ENCODE measurements at regions not wholly inside any gene's neighbourhood (a gene's known extent, or its start where the extent isn't known, plus 50 kb on each side); places are given as distances from the start of the nearest gene placed in this dataset.

DNA sequence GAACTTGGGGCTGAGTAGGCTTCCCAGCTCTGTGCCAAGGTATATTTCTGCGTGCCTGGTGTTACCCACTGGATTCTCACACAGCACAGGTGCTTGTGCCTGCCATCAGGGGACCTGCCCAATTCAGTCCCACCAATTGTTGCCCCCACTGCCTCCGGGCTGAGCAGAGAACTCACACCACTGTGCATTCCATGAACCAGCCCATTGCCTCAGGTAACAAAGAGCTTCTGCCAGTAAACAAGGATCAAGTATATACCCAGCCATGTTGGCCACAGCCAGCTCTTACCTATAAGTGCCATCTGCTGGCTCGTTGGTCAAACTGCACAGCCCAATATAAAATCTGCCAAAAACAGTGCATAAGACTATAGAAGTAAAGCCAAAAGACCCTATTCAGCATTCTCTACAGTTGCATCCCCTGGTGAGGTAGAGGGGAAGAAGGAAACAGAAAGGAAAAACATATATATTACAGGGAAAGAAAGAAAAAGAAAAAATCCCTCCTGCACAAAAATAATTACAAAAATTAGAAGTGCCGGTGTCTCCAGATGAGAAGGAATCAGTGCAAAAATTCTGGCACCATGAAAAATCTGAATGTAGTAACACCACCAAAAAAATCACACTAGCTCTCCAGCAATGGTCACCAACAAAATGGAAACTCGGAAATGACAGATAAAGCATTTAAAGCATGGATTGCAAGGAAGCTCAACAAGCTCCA, 241.4 kb downstream of the IBTK start:
- WGBS = 66% methylated on average over 5 of the region's 5 CpGs
- no peaks in the 10 kb centered on the region for H3K4me1 ChIP-seq
- H3K4me3 ChIP-seq = no peak overlapping the region
- no peaks in the 10 kb centered on the region for H3K36me3 ChIP-seq
- H3K27ac ChIP-seq = no peak overlapping the region
- TF ChIP-seq EP300 (IDR thresholded peaks at IDR 0.05) = no peak
- TF ChIP-seq, protein P1, sequence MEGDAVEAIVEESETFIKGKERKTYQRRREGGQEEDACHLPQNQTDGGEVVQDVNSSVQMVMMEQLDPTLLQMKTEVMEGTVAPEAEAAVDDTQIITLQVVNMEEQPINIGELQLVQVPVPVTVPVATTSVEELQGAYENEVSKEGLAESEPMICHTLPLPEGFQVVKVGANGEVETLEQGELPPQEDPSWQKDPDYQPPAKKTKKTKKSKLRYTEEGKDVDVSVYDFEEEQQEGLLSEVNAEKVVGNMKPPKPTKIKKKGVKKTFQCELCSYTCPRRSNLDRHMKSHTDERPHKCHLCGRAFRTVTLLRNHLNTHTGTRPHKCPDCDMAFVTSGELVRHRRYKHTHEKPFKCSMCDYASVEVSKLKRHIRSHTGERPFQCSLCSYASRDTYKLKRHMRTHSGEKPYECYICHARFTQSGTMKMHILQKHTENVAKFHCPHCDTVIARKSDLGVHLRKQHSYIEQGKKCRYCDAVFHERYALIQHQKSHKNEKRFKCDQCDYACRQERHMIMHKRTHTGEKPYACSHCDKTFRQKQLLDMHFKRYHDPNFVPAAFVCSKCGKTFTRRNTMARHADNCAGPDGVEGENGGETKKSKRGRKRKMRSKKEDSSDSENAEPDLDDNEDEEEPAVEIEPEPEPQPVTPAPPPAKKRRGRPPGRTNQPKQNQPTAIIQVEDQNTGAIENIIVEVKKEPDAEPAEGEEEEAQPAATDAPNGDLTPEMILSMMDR (IDR thresholded peaks at IDR 0.05) = peak; percentile 22 to 41
- no peaks in the 10 kb centered on the region for H3K27me3 ChIP-seq
- peaks cover 13% of the 10 kb centered on the region for H3K9me3 ChIP-seq
- DNase-seq (ENCODE audit: low spot score in 2 of 2) = no peak

- no peak overlapping the region for H3K27ac ChIP-seq
- H3K27me3 ChIP-seq = no peaks in the 10 kb centered on the region
- peaks cover 18% of the 10 kb centered on the region for H3K4me1 ChIP-seq
- TF ChIP-seq POLR2AphosphoS5 (IDR thresholded peaks at IDR 0.05) (no peak), EP300 (IDR thresholded peaks at IDR 0.05) (no peak), POLR2A (IDR thresholded peaks at IDR 0.05) (no peak)
- TF ChIP-seq, protein P1 (IDR thresholded peaks at IDR 0.05) = no peak
- no peak for DNase-seq (ENCODE audit: low spot score in 2 of 2)
- peaks cover 6% of the 10 kb centered on the region for H3K9me3 ChIP-seq
- no peaks in the 10 kb centered on the region for H3K36me3 ChIP-seq
- no peak overlapping the region for H3K4me3 ChIP-seq
Observed at GRCh38 chr6:82000551-82000950, 247.0 kb downstream of the IBTK start.

- Histone ChIP-seq H3K36me3 (no peaks in the 10 kb centered on the region), H3K4me3 (no peak overlapping the region), H3K27ac (no peak overlapping the region), H3K4me1 (peaks cover 24% of the 10 kb centered on the region), H3K27me3 (no peaks in the 10 kb centered on the region), H3K9me3 (no peaks in the 10 kb centered on the region)
- DNase-seq (ENCODE audit: low spot score in 2 of 2) = no peak
- TF ChIP-seq POLR2AphosphoS5 (IDR thresholded peaks at IDR 0.05) (no peak), POLR2A (IDR thresholded peaks at IDR 0.05) (no peak)
- TF ChIP-seq, protein P1 (IDR thresholded peaks at IDR 0.05) = no peak
- 60% methylated on average over 1 of the region's 1 CpG for WGBS
Observed at GRCh38 chr6:81999826-82000225, 247.3 kb upstream of the TENT5A start.

GRCh38 chr6:81999270-81999669, 246.8 kb upstream of the TENT5A start:
- no peak for DNase-seq (ENCODE audit: low spot score in 2 of 2)
- H3K27ac ChIP-seq = no peak overlapping the region
- WGBS = 91% methylated on average over 2 of the region's 2 CpGs
- no peaks in the 10 kb centered on the region for H3K27me3 ChIP-seq
- H3K4me1 ChIP-seq = peaks cover 24% of the 10 kb centered on the region
- no peak overlapping the region for H3K4me3 ChIP-seq
- H3K9me3 ChIP-seq = no peaks in the 10 kb centered on the region
- H3K36me3 ChIP-seq = no peaks in the 10 kb centered on the region
- TF ChIP-seq POLR2AphosphoS5 (IDR thresholded peaks at IDR 0.05) (no peak), POLR2A (IDR thresholded peaks at IDR 0.05) (no peak), EP300 (IDR thresholded peaks at IDR 0.05) (no peak)
- TF ChIP-seq, protein P1 (IDR thresholded peaks at IDR 0.05) = no peak

DNA sequence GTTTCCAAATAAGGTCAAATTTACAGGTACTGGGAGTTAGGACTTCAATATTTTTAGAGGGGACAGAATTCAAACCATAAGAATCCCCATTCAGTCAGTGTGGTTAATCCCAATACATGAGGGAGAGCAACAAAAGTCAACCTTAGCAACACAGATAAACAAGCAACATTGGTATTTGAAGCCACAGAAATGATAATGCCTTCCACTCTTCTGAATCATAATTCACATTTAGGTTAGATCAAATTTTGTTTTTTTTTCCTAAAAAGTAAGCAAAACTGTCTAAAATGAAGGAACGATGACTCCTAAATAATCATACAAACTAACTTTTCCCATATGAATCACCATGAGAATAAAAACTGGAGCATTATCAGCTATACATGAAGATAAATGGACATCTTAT, 246.0 kb upstream of the TENT5A start:
- no peaks in the 10 kb centered on the region for H3K27me3 ChIP-seq
- peaks cover 24% of the 10 kb centered on the region for H3K4me1 ChIP-seq
- no peaks in the 10 kb centered on the region for H3K9me3 ChIP-seq
- no peak for DNase-seq (ENCODE audit: low spot score in 2 of 2)
- TF ChIP-seq EP300 (IDR thresholded peaks at IDR 0.05) = no peak
- 96% methylated on average over 1 of the region's 1 CpG for whole genome bisulfite sequencing
- H3K36me3 ChIP-seq = no peaks in the 10 kb centered on the region
- H3K27ac ChIP-seq = no peak overlapping the region
- H3K4me3 ChIP-seq = no peak overlapping the region
